SU-DHL-6 (cell line): ENCODE measurements at regions not wholly inside any gene's neighbourhood (a gene's known extent, or its start where the extent isn't known, plus 50 kb on each side); places are given as distances from the start of the nearest gene placed in this dataset.

ENCODE experiments used
- CTCF ChIP-seq: fragments of 200-600 bp; sonication (generic); IDR thresholded peaks from one replicate; pipeline ENCODE4 v1.5.1; 2017; ENCODE audit warnings: antibody characterized with exemption, mild to moderate bottlenecking, low read length, moderate library complexity; ENCODE audit not compliant: insufficient read depth, poor library complexity, severe bottlenecking
- EZH2phosphoT487 ChIP-seq: fragments of 200-600 bp; sonication (generic), shearing (Covaris generic); conservative IDR thresholded peaks from 2 replicates; pipeline ENCODE4 v1.6.1; 2018; ENCODE audit warnings: mild to moderate bottlenecking, antibody characterized with exemption, low read length, moderate library complexity, mixed read lengths

GRCh38 chr2:235347691-235348090, 146.2 kb upstream of the AGAP1 start:
- no peak for TF ChIP-seq CTCF
- no peak for TF ChIP-seq EZH2phosphoT487
